ENCODE measurements at regions not wholly inside any gene's neighbourhood (a gene's known extent, or its start where the extent isn't known, plus 50 kb on each side); places are given as distances from the start of the nearest gene placed in this dataset.

DNA sequence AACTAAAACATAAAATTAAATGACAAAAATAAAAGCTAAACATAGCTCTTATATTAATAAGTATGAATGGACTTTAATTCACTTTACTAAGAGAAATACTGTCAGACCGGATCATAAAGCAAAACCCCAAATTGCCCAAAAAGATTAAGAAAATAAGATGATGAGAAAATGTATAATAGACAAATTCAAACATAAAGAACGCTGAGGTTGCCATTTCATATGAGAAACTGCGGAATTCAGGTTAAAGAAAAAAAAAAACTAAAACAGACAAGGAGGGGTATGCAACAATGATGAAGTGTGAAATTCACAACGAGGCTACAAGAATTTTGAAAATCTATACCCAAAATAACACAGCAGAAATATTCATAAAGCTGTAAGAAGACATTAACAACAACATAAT lies 133.6 kb upstream of the JUN start:
- no peak overlapping the region for H3K9ac ChIP-seq (ENCODE audit: low read length)
- no peaks in the 10 kb centered on the region for H3F3A ChIP-seq (ENCODE audit: insufficient read depth, low read length, poor library complexity, severe bottlenecking)
- no peaks in the 10 kb centered on the region for H3K79me2 ChIP-seq (replicated peaks; ENCODE audit: insufficient read depth, low read length)
- no peak overlapping the region for H3K27ac ChIP-seq (ENCODE audit: low read length)
- H3K27me3 ChIP-seq (ENCODE audit: insufficient read depth, low read depth, low read length), result no peaks in the 10 kb centered on the region
- no peak overlapping the region for H3K4me2 ChIP-seq (ENCODE audit: low read length)
- H3K4me3 ChIP-seq (ENCODE audit: low read length), result no peak overlapping the region
- no peaks in the 10 kb centered on the region for H4K20me1 ChIP-seq (ENCODE audit: insufficient read depth)
- no peaks in the 10 kb centered on the region for H3K9me2 ChIP-seq (ENCODE audit: insufficient read depth, low read length)
- H3K9me3 ChIP-seq (ENCODE audit: low read length), result no peaks in the 10 kb centered on the region
- H3K36me3 ChIP-seq (ENCODE audit: insufficient read depth, low read length), result no peaks in the 10 kb centered on the region
- H2AFZ ChIP-seq (ENCODE audit: low read depth, low read length), result no peak overlapping the region
- no peak for TF ChIP-seq MXI1 (conservative IDR thresholded peaks at IDR 0.05; ENCODE audit: poor library complexity, severe bottlenecking)
- TF ChIP-seq, protein P1, sequence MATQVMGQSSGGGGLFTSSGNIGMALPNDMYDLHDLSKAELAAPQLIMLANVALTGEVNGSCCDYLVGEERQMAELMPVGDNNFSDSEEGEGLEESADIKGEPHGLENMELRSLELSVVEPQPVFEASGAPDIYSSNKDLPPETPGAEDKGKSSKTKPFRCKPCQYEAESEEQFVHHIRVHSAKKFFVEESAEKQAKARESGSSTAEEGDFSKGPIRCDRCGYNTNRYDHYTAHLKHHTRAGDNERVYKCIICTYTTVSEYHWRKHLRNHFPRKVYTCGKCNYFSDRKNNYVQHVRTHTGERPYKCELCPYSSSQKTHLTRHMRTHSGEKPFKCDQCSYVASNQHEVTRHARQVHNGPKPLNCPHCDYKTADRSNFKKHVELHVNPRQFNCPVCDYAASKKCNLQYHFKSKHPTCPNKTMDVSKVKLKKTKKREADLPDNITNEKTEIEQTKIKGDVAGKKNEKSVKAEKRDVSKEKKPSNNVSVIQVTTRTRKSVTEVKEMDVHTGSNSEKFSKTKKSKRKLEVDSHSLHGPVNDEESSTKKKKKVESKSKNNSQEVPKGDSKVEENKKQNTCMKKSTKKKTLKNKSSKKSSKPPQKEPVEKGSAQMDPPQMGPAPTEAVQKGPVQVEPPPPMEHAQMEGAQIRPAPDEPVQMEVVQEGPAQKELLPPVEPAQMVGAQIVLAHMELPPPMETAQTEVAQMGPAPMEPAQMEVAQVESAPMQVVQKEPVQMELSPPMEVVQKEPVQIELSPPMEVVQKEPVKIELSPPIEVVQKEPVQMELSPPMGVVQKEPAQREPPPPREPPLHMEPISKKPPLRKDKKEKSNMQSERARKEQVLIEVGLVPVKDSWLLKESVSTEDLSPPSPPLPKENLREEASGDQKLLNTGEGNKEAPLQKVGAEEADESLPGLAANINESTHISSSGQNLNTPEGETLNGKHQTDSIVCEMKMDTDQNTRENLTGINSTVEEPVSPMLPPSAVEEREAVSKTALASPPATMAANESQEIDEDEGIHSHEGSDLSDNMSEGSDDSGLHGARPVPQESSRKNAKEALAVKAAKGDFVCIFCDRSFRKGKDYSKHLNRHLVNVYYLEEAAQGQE (IDR thresholded peaks at IDR 0.05; ENCODE audit: borderline replicate concordance), result no peak
- no peak for TF ChIP-seq RAD21 (conservative IDR thresholded peaks at IDR 0.05)
- TF ChIP-seq POLR2AphosphoS5 (IDR thresholded peaks at IDR 0.05), result no peak
- TF ChIP-seq SMC3 (conservative IDR thresholded peaks at IDR 0.05; ENCODE audit: poor library complexity), result no peak

DNA sequence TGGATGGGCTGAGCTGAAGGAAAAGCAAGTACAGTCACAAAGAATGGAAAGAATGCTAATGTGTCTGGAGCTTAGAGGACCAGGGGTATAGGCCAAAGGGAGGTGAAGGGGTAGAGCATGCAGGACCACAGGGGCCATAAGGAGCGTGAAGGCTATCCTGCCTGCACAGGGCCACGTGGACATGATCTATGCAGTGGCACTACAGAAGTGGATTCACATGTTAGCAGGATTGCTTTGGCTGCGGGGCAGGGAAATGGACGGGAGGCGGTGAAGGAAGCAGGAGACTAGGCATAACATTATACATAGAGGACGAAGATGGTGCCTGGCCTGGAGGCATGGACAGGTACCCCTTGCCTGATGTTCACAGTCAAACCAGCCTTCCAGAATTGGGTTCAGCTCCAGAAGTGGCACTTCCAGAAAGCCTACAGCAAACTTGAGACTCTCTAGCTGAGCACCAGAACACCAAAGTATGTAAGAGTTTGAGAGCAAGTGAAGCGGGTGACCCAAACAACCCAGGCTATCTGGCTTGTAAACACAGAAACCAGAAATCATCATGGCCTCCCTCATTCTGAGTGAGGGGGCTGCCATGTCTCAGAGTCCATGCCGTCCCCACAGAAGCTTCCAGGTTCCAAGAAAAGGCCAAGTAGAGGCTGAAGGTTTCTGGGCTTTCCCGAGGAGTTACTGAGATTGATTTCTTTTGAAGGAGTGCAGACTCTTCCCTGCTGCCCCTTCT lies 135.5 kb upstream of the JUN start:
- Histone ChIP-seq H3K27ac (ENCODE audit: low read length) (no peak overlapping the region), H4K20me1 (ENCODE audit: insufficient read depth) (no peaks in the 10 kb centered on the region), H2AFZ (ENCODE audit: low read depth, low read length) (no peak overlapping the region)

More for the DNA sequence above, 135.5 kb upstream of the JUN start:
- Histone ChIP-seq H3K36me3 (ENCODE audit: insufficient read depth, low read length) (no peaks in the 10 kb centered on the region), H3K9me2 (ENCODE audit: insufficient read depth, low read length) (no peaks in the 10 kb centered on the region), H3K27me3 (ENCODE audit: insufficient read depth, low read depth, low read length) (no peaks in the 10 kb centered on the region), H3K9ac (ENCODE audit: low read length) (no peak overlapping the region), H3K79me2 (replicated peaks; ENCODE audit: insufficient read depth, low read length) (no peaks in the 10 kb centered on the region), H3F3A (ENCODE audit: insufficient read depth, low read length, poor library complexity, severe bottlenecking) (no peaks in the 10 kb centered on the region), H3K9me3 (ENCODE audit: low read length) (no peaks in the 10 kb centered on the region), H3K4me3 (ENCODE audit: low read length) (no peak overlapping the region), H3K4me2 (ENCODE audit: low read length) (no peak overlapping the region)
- TF ChIP-seq, protein P1 (IDR thresholded peaks at IDR 0.05; ENCODE audit: borderline replicate concordance), result no peak
- TF ChIP-seq SMC3 (conservative IDR thresholded peaks at IDR 0.05; ENCODE audit: poor library complexity) (no peak), EZH2 (IDR thresholded peaks at IDR 0.05; ENCODE audit: borderline replicate concordance, insufficient read depth, low read length, poor library complexity, severe bottlenecking) (no peak), RAD21 (conservative IDR thresholded peaks at IDR 0.05) (no peak), EP300 (conservative IDR thresholded peaks at IDR 0.05; ENCODE audit: poor library complexity, severe bottlenecking) (no peak)
